ENCODE measurements at regions not wholly inside any gene's neighbourhood (a gene's known extent, or its start where the extent isn't known, plus 50 kb on each side); places are given as distances from the start of the nearest gene placed in this dataset.

DNA sequence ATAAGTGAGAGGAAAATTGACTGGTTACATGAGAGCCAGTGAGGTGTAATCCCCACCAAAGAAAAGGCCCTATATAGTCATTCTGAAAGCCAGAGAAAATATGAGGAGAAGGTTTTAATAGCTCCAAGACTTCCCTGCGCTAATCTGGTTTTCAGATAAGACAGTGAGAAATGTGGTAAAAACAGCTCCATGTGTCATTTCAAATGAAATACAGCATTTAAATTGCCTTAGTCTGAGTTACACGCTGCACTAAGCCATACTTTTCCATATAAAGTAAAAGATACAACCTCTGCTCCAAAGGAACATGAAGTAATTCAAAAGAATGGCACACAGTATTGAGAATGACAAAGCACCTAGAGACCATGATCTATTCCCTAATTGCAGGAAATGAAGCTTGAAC, 378.0 kb upstream of the PDE4D start:
- TF ChIP-seq, protein P1, sequence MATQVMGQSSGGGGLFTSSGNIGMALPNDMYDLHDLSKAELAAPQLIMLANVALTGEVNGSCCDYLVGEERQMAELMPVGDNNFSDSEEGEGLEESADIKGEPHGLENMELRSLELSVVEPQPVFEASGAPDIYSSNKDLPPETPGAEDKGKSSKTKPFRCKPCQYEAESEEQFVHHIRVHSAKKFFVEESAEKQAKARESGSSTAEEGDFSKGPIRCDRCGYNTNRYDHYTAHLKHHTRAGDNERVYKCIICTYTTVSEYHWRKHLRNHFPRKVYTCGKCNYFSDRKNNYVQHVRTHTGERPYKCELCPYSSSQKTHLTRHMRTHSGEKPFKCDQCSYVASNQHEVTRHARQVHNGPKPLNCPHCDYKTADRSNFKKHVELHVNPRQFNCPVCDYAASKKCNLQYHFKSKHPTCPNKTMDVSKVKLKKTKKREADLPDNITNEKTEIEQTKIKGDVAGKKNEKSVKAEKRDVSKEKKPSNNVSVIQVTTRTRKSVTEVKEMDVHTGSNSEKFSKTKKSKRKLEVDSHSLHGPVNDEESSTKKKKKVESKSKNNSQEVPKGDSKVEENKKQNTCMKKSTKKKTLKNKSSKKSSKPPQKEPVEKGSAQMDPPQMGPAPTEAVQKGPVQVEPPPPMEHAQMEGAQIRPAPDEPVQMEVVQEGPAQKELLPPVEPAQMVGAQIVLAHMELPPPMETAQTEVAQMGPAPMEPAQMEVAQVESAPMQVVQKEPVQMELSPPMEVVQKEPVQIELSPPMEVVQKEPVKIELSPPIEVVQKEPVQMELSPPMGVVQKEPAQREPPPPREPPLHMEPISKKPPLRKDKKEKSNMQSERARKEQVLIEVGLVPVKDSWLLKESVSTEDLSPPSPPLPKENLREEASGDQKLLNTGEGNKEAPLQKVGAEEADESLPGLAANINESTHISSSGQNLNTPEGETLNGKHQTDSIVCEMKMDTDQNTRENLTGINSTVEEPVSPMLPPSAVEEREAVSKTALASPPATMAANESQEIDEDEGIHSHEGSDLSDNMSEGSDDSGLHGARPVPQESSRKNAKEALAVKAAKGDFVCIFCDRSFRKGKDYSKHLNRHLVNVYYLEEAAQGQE (tag by site-specific recombination; IDR thresholded peaks at IDR 0.05): no peak
- TF ChIP-seq, protein P2, sequence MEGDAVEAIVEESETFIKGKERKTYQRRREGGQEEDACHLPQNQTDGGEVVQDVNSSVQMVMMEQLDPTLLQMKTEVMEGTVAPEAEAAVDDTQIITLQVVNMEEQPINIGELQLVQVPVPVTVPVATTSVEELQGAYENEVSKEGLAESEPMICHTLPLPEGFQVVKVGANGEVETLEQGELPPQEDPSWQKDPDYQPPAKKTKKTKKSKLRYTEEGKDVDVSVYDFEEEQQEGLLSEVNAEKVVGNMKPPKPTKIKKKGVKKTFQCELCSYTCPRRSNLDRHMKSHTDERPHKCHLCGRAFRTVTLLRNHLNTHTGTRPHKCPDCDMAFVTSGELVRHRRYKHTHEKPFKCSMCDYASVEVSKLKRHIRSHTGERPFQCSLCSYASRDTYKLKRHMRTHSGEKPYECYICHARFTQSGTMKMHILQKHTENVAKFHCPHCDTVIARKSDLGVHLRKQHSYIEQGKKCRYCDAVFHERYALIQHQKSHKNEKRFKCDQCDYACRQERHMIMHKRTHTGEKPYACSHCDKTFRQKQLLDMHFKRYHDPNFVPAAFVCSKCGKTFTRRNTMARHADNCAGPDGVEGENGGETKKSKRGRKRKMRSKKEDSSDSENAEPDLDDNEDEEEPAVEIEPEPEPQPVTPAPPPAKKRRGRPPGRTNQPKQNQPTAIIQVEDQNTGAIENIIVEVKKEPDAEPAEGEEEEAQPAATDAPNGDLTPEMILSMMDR (tag by site-specific recombination; IDR thresholded peaks at IDR 0.05): no peak
- TF ChIP-seq ZXDB (tag by site-specific recombination; IDR thresholded peaks at IDR 0.05) (no peak), ZEB2 (tag by site-specific recombination; IDR thresholded peaks at IDR 0.05) (no peak), ZNF629 (tag by site-specific recombination; IDR thresholded peaks at IDR 0.05) (no peak), ZSCAN30 (tag by site-specific recombination; IDR thresholded peaks at IDR 0.05) (no peak), YY1 (tag by site-specific recombination; IDR thresholded peaks at IDR 0.05) (no peak), ZNF501 (tag by site-specific recombination; IDR thresholded peaks at IDR 0.05) (no peak), PRDM1 (tag by site-specific recombination; IDR thresholded peaks at IDR 0.05) (no peak), ZNF302 (tag by site-specific recombination; IDR thresholded peaks at IDR 0.05; ENCODE audit: low read depth) (no peak), SALL2 (tag by site-specific recombination; IDR thresholded peaks at IDR 0.05; ENCODE audit: borderline replicate concordance) (no peak)
- TF ChIP-seq, protein P3, sequence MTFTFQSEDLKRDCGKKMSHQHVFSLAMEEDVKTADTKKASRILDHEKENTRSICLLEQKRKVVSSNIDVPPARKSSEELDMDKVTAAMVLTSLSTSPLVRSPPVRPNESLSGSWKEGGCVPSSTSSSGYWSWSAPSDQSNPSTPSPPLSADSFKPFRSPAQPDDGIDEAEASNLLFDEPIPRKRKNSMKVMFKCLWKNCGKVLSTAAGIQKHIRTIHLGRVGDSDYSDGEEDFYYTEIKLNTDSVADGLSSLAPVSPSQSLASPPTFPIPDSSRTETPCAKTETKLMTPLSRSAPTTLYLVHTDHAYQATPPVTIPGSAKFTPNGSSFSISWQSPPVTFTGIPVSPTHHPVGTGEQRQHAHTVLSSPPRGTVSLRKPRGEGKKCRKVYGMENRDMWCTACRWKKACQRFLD (tag by site-specific recombination; IDR thresholded peaks at IDR 0.05): no peak
- TF ChIP-seq, protein P4, sequence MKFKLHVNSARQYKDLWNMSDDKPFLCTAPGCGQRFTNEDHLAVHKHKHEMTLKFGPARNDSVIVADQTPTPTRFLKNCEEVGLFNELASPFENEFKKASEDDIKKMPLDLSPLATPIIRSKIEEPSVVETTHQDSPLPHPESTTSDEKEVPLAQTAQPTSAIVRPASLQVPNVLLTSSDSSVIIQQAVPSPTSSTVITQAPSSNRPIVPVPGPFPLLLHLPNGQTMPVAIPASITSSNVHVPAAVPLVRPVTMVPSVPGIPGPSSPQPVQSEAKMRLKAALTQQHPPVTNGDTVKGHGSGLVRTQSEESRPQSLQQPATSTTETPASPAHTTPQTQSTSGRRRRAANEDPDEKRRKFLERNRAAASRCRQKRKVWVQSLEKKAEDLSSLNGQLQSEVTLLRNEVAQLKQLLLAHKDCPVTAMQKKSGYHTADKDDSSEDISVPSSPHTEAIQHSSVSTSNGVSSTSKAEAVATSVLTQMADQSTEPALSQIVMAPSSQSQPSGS (tag by site-specific recombination; IDR thresholded peaks at IDR 0.05; ENCODE audit: low read depth): no peak
